ENCODE measurements at regions not wholly inside any gene's neighbourhood (a gene's known extent, or its start where the extent isn't known, plus 50 kb on each side); places are given as distances from the start of the nearest gene placed in this dataset.
A peak's percentile ranks its signal among the peaks of the same experiment; 100 is the strongest.

GRCh38 chr12:61308220-61308619 is 952.0 kb upstream of the USP15 start:
- Histone ChIP-seq H3K27me3 (ENCODE audit: control insufficient read depth, insufficient read depth, low read length) (no peaks in the 10 kb centered on the region), H3K27ac (ENCODE audit: low read length) (no peak overlapping the region), H3K4me1 (ENCODE audit: control insufficient read depth, insufficient read depth, low read length) (no peaks in the 10 kb centered on the region), H3K36me3 (ENCODE audit: control insufficient read depth, insufficient read depth, low read length) (no peaks in the 10 kb centered on the region), H3K9me3 (ENCODE audit: control insufficient read depth, low read depth, low read length) (no peaks in the 10 kb centered on the region), H3K4me3 (ENCODE audit: low read length) (no peak overlapping the region)
- no CpG with 5 or more reads among the region's 2 CpGs for WGBS (ENCODE audit: insufficient coverage, low lambda C conversion rate)
- no peak for DNase-seq

- H3K9me3 ChIP-seq (ENCODE audit: control insufficient read depth, low read depth, low read length), result no peaks in the 10 kb centered on the region
- H3K27ac ChIP-seq (ENCODE audit: low read length), result no peak overlapping the region
- H3K36me3 ChIP-seq (ENCODE audit: control insufficient read depth, insufficient read depth, low read length), result no peaks in the 10 kb centered on the region
- no peaks in the 10 kb centered on the region for H3K4me1 ChIP-seq (ENCODE audit: control insufficient read depth, insufficient read depth, low read length)
- DNase-seq, result no peak
- no peak overlapping the region for H3K4me3 ChIP-seq (ENCODE audit: low read length)
- H3K27me3 ChIP-seq (ENCODE audit: control insufficient read depth, insufficient read depth, low read length), result no peaks in the 10 kb centered on the region
Observed at GRCh38 chr12:61311413-61311812, 948.8 kb upstream of the USP15 start.

GRCh38 chr12:61348871-61349270 is 911.3 kb upstream of the USP15 start:
- no peak overlapping the region for H3K27ac ChIP-seq (ENCODE audit: low read length)
- no CpG with 5 or more reads among the region's 3 CpGs for WGBS (ENCODE audit: insufficient coverage, low lambda C conversion rate)
- H3K36me3 ChIP-seq (ENCODE audit: control insufficient read depth, insufficient read depth, low read length), result no peaks in the 10 kb centered on the region
- no peaks in the 10 kb centered on the region for H3K9me3 ChIP-seq (ENCODE audit: control insufficient read depth, low read depth, low read length)
- H3K27me3 ChIP-seq (ENCODE audit: control insufficient read depth, insufficient read depth, low read length), result no peaks in the 10 kb centered on the region
- H3K4me3 ChIP-seq (ENCODE audit: low read length), result no peak overlapping the region
- no peaks in the 10 kb centered on the region for H3K4me1 ChIP-seq (ENCODE audit: control insufficient read depth, insufficient read depth, low read length)
- DNase-seq, result no peak

- Histone ChIP-seq H3K36me3 (ENCODE audit: control insufficient read depth, insufficient read depth, low read length) (no peaks in the 10 kb centered on the region), H3K27ac (ENCODE audit: low read length) (no peak overlapping the region), H3K27me3 (ENCODE audit: control insufficient read depth, insufficient read depth, low read length) (no peaks in the 10 kb centered on the region), H3K4me1 (ENCODE audit: control insufficient read depth, insufficient read depth, low read length) (no peaks in the 10 kb centered on the region), H3K4me3 (ENCODE audit: low read length) (no peak overlapping the region), H3K9me3 (ENCODE audit: control insufficient read depth, low read depth, low read length) (peaks cover 11% of the 10 kb centered on the region)
- DNase-seq, result no peak
- no CpG with 5 or more reads among the region's 10 CpGs for WGBS (ENCODE audit: insufficient coverage, low lambda C conversion rate)
Observed at GRCh38 chr12:61355105-61355504, 905.1 kb upstream of the USP15 start.

GRCh38 chr12:61356485-61356884 is 903.7 kb upstream of the USP15 start:
- peaks cover 11% of the 10 kb centered on the region for H3K9me3 ChIP-seq (ENCODE audit: control insufficient read depth, low read depth, low read length)
- H3K27ac ChIP-seq (ENCODE audit: low read length), result no peak overlapping the region
- H3K36me3 ChIP-seq (ENCODE audit: control insufficient read depth, insufficient read depth, low read length), result no peaks in the 10 kb centered on the region
- H3K4me3 ChIP-seq (ENCODE audit: low read length), result no peak overlapping the region
- DNase-seq, result peak in 1 of 2 donors; percentile 5
- H3K4me1 ChIP-seq (ENCODE audit: control insufficient read depth, insufficient read depth, low read length), result no peaks in the 10 kb centered on the region
- no CpG with 5 or more reads among the region's 6 CpGs for WGBS (ENCODE audit: insufficient coverage, low lambda C conversion rate)
- H3K27me3 ChIP-seq (ENCODE audit: control insufficient read depth, insufficient read depth, low read length), result no peaks in the 10 kb centered on the region

- DNase-seq, result no peak
- H3K4me1 ChIP-seq (ENCODE audit: control insufficient read depth, insufficient read depth, low read length), result no peaks in the 10 kb centered on the region
- H3K9me3 ChIP-seq (ENCODE audit: control insufficient read depth, low read depth, low read length), result peaks cover 11% of the 10 kb centered on the region
- H3K27me3 ChIP-seq (ENCODE audit: control insufficient read depth, insufficient read depth, low read length), result no peaks in the 10 kb centered on the region
- no peaks in the 10 kb centered on the region for H3K36me3 ChIP-seq (ENCODE audit: control insufficient read depth, insufficient read depth, low read length)
- no peak overlapping the region for H3K27ac ChIP-seq (ENCODE audit: low read length)
- no peak overlapping the region for H3K4me3 ChIP-seq (ENCODE audit: low read length)
- no CpG with 5 or more reads among the region's 4 CpGs for WGBS (ENCODE audit: insufficient coverage, low lambda C conversion rate)
Observed at GRCh38 chr12:61357496-61357895, 902.7 kb upstream of the USP15 start.

GRCh38 chr12:61362037-61362436 is 898.2 kb upstream of the USP15 start:
- no peak overlapping the region for H3K4me3 ChIP-seq (ENCODE audit: low read length)
- DNase-seq, result no peak
- no peaks in the 10 kb centered on the region for H3K4me1 ChIP-seq (ENCODE audit: control insufficient read depth, insufficient read depth, low read length)
- no peaks in the 10 kb centered on the region for H3K36me3 ChIP-seq (ENCODE audit: control insufficient read depth, insufficient read depth, low read length)
- H3K9me3 ChIP-seq (ENCODE audit: control insufficient read depth, low read depth, low read length), result no peaks in the 10 kb centered on the region
- 93% methylated on average over 3 of the region's 3 CpGs for WGBS (ENCODE audit: insufficient coverage, low lambda C conversion rate)
- no peak overlapping the region for H3K27ac ChIP-seq (ENCODE audit: low read length)
- no peaks in the 10 kb centered on the region for H3K27me3 ChIP-seq (ENCODE audit: control insufficient read depth, insufficient read depth, low read length)

GRCh38 chr12:61365001-61365400 is 895.2 kb upstream of the USP15 start:
- no peak for DNase-seq
- WGBS (ENCODE audit: insufficient coverage, low lambda C conversion rate), result 100% methylated on average over 1 of the region's 1 CpG
- Histone ChIP-seq H3K9me3 (ENCODE audit: control insufficient read depth, low read depth, low read length) (no peaks in the 10 kb centered on the region), H3K27me3 (ENCODE audit: control insufficient read depth, insufficient read depth, low read length) (no peaks in the 10 kb centered on the region), H3K36me3 (ENCODE audit: control insufficient read depth, insufficient read depth, low read length) (no peaks in the 10 kb centered on the region), H3K27ac (ENCODE audit: low read length) (no peak overlapping the region), H3K4me3 (ENCODE audit: low read length) (no peak overlapping the region), H3K4me1 (ENCODE audit: control insufficient read depth, insufficient read depth, low read length) (no peaks in the 10 kb centered on the region)

GRCh38 chr12:61367281-61367785 is 892.9 kb upstream of the USP15 start:
- H3K36me3 ChIP-seq (ENCODE audit: control insufficient read depth, insufficient read depth, low read length), result no peaks in the 10 kb centered on the region
- WGBS (ENCODE audit: insufficient coverage, low lambda C conversion rate), result no CpG with 5 or more reads among the region's 1 CpG
- no peaks in the 10 kb centered on the region for H3K27me3 ChIP-seq (ENCODE audit: control insufficient read depth, insufficient read depth, low read length)
- H3K4me3 ChIP-seq (ENCODE audit: low read length), result no peak overlapping the region
- H3K27ac ChIP-seq (ENCODE audit: low read length), result no peak overlapping the region
- no peak for DNase-seq
- H3K4me1 ChIP-seq (ENCODE audit: control insufficient read depth, insufficient read depth, low read length), result no peaks in the 10 kb centered on the region
- no peaks in the 10 kb centered on the region for H3K9me3 ChIP-seq (ENCODE audit: control insufficient read depth, low read depth, low read length)

- H3K27me3 ChIP-seq (ENCODE audit: control insufficient read depth, insufficient read depth, low read length), result no peaks in the 10 kb centered on the region
- H3K9me3 ChIP-seq (ENCODE audit: control insufficient read depth, low read depth, low read length), result no peaks in the 10 kb centered on the region
- WGBS (ENCODE audit: insufficient coverage, low lambda C conversion rate), result 80% methylated on average over 1 of the region's 4 CpGs
- no peak for DNase-seq
- no peak overlapping the region for H3K27ac ChIP-seq (ENCODE audit: low read length)
- no peaks in the 10 kb centered on the region for H3K4me1 ChIP-seq (ENCODE audit: control insufficient read depth, insufficient read depth, low read length)
- H3K4me3 ChIP-seq (ENCODE audit: low read length), result no peak overlapping the region
- no peaks in the 10 kb centered on the region for H3K36me3 ChIP-seq (ENCODE audit: control insufficient read depth, insufficient read depth, low read length)
Observed at GRCh38 chr12:61369241-61369910, 890.8 kb upstream of the USP15 start.

GRCh38 chr12:61384511-61384910 is 875.7 kb upstream of the USP15 start:
- Histone ChIP-seq H3K4me3 (ENCODE audit: low read length) (no peak overlapping the region), H3K9me3 (ENCODE audit: control insufficient read depth, low read depth, low read length) (no peaks in the 10 kb centered on the region), H3K27me3 (ENCODE audit: control insufficient read depth, insufficient read depth, low read length) (no peaks in the 10 kb centered on the region), H3K4me1 (ENCODE audit: control insufficient read depth, insufficient read depth, low read length) (no peaks in the 10 kb centered on the region), H3K36me3 (ENCODE audit: control insufficient read depth, insufficient read depth, low read length) (no peaks in the 10 kb centered on the region), H3K27ac (ENCODE audit: low read length) (no peak overlapping the region)
- no CpG with 5 or more reads among the region's 1 CpG for WGBS (ENCODE audit: insufficient coverage, low lambda C conversion rate)
- no peak for DNase-seq
